ENCODE measurements at regions not wholly inside any gene's neighbourhood (a gene's known extent, or its start where the extent isn't known, plus 50 kb on each side); places are given as distances from the start of the nearest gene placed in this dataset.

GRCh38 chrX:20369468-20369867 lies 102.8 kb upstream of the RPS6KA3 start:
- Mint-ChIP-seq H3K27ac (no peak overlapping the region), H3K4me3 (no peak overlapping the region), H3K27me3 (ENCODE audit: low read depth) (peaks cover 3% of the 10 kb centered on the region), H3K36me3 (ENCODE audit: low read depth) (no peaks in the 10 kb centered on the region), H3K4me1 (ENCODE audit: low read depth) (peaks cover 3% of the 10 kb centered on the region), H3K9me3 (no peaks in the 10 kb centered on the region)

GRCh38 chrX:20364238-20364637 lies 97.5 kb upstream of the RPS6KA3 start:
- H3K27me3 Mint-ChIP-seq (ENCODE audit: low read depth), result no peaks in the 10 kb centered on the region
- H3K4me1 Mint-ChIP-seq (ENCODE audit: low read depth), result no peaks in the 10 kb centered on the region
- no peak overlapping the region for H3K27ac Mint-ChIP-seq
- no peaks in the 10 kb centered on the region for H3K36me3 Mint-ChIP-seq (ENCODE audit: low read depth)
- no peaks in the 10 kb centered on the region for H3K9me3 Mint-ChIP-seq
- no peak overlapping the region for H3K4me3 Mint-ChIP-seq

- Mint-ChIP-seq H3K4me3 (no peak overlapping the region), H3K9me3 (no peaks in the 10 kb centered on the region), H3K36me3 (ENCODE audit: low read depth) (no peaks in the 10 kb centered on the region), H3K27me3 (ENCODE audit: low read depth) (no peaks in the 10 kb centered on the region), H3K4me1 (ENCODE audit: low read depth) (no peaks in the 10 kb centered on the region), H3K27ac (no peak overlapping the region)
Measured at GRCh38 chrX:20363275-20363674, 96.6 kb upstream of the RPS6KA3 start.

- Mint-ChIP-seq H3K4me1 (ENCODE audit: low read depth) (no peaks in the 10 kb centered on the region), H3K36me3 (ENCODE audit: low read depth) (no peaks in the 10 kb centered on the region)
Measured at GRCh38 chrX:20362268-20363267, 95.9 kb upstream of the RPS6KA3 start.

GRCh38 chrX:20361890-20362262 lies 95.2 kb upstream of the RPS6KA3 start:
- no peaks in the 10 kb centered on the region for H3K4me1 Mint-ChIP-seq (ENCODE audit: low read depth)
- no peaks in the 10 kb centered on the region for H3K9me3 Mint-ChIP-seq
- H3K27me3 Mint-ChIP-seq (ENCODE audit: low read depth), result no peaks in the 10 kb centered on the region
- H3K27ac Mint-ChIP-seq, result no peak overlapping the region
- no peaks in the 10 kb centered on the region for H3K36me3 Mint-ChIP-seq (ENCODE audit: low read depth)
- H3K4me3 Mint-ChIP-seq, result no peak overlapping the region

More at GRCh38 chrX:20362268-20363267, 95.9 kb upstream of the RPS6KA3 start:
- H3K4me3 Mint-ChIP-seq, result no peak overlapping the region
- no peaks in the 10 kb centered on the region for H3K9me3 Mint-ChIP-seq
- no peaks in the 10 kb centered on the region for H3K27me3 Mint-ChIP-seq (ENCODE audit: low read depth)
- no peak overlapping the region for H3K27ac Mint-ChIP-seq

- H3K4me3 Mint-ChIP-seq, result no peak overlapping the region
- no peaks in the 10 kb centered on the region for H3K27me3 Mint-ChIP-seq (ENCODE audit: low read depth)
- no peak overlapping the region for H3K27ac Mint-ChIP-seq
- no peaks in the 10 kb centered on the region for H3K36me3 Mint-ChIP-seq (ENCODE audit: low read depth)
- H3K9me3 Mint-ChIP-seq, result no peaks in the 10 kb centered on the region
- no peaks in the 10 kb centered on the region for H3K4me1 Mint-ChIP-seq (ENCODE audit: low read depth)
Measured at GRCh38 chrX:20361081-20361889, 94.6 kb upstream of the RPS6KA3 start.

- Mint-ChIP-seq H3K27me3 (ENCODE audit: low read depth) (no peaks in the 10 kb centered on the region), H3K27ac (no peak overlapping the region), H3K9me3 (no peaks in the 10 kb centered on the region), H3K4me3 (no peak overlapping the region), H3K4me1 (ENCODE audit: low read depth) (peaks cover 2% of the 10 kb centered on the region), H3K36me3 (ENCODE audit: low read depth) (no peaks in the 10 kb centered on the region)
Measured at GRCh38 chrX:20355187-20355586, 88.5 kb upstream of the RPS6KA3 start.

- H3K4me3 Mint-ChIP-seq, result no peak overlapping the region
- H3K36me3 Mint-ChIP-seq (ENCODE audit: low read depth), result no peaks in the 10 kb centered on the region
- no peaks in the 10 kb centered on the region for H3K9me3 Mint-ChIP-seq
- peaks cover 2% of the 10 kb centered on the region for H3K4me1 Mint-ChIP-seq (ENCODE audit: low read depth)
- no peak overlapping the region for H3K27ac Mint-ChIP-seq
- H3K27me3 Mint-ChIP-seq (ENCODE audit: low read depth), result no peaks in the 10 kb centered on the region
Measured at GRCh38 chrX:20354505-20354904, 87.8 kb upstream of the RPS6KA3 start.

GRCh38 chrX:20352935-20353336 lies 86.2 kb upstream of the RPS6KA3 start:
- no peak overlapping the region for H3K4me3 Mint-ChIP-seq
- peaks cover 4% of the 10 kb centered on the region for H3K27me3 Mint-ChIP-seq (ENCODE audit: low read depth)
- H3K27ac Mint-ChIP-seq, result no peak overlapping the region
- peaks cover 2% of the 10 kb centered on the region for H3K4me1 Mint-ChIP-seq (ENCODE audit: low read depth)
- H3K9me3 Mint-ChIP-seq, result no peaks in the 10 kb centered on the region
- H3K36me3 Mint-ChIP-seq (ENCODE audit: low read depth), result no peaks in the 10 kb centered on the region

- Mint-ChIP-seq H3K9me3 (no peaks in the 10 kb centered on the region), H3K4me1 (ENCODE audit: low read depth) (peaks cover 2% of the 10 kb centered on the region), H3K4me3 (no peak overlapping the region), H3K27me3 (ENCODE audit: low read depth) (peaks cover 4% of the 10 kb centered on the region), H3K36me3 (ENCODE audit: low read depth) (no peaks in the 10 kb centered on the region), H3K27ac (no peak overlapping the region)
Measured at GRCh38 chrX:20352504-20352903, 85.8 kb upstream of the RPS6KA3 start.

GRCh38 chrX:20350596-20350995 lies 83.9 kb upstream of the RPS6KA3 start:
- peaks cover 4% of the 10 kb centered on the region for H3K27me3 Mint-ChIP-seq (ENCODE audit: low read depth)
- no peak overlapping the region for H3K27ac Mint-ChIP-seq
- no peaks in the 10 kb centered on the region for H3K36me3 Mint-ChIP-seq (ENCODE audit: low read depth)
- peaks cover 2% of the 10 kb centered on the region for H3K4me1 Mint-ChIP-seq (ENCODE audit: low read depth)
- H3K4me3 Mint-ChIP-seq, result no peak overlapping the region
- peaks cover under 1% of the 10 kb centered on the region for H3K9me3 Mint-ChIP-seq

GRCh38 chrX:20348139-20348538 lies 81.4 kb upstream of the RPS6KA3 start:
- peaks cover 4% of the 10 kb centered on the region for H3K27me3 Mint-ChIP-seq (ENCODE audit: low read depth)
- H3K9me3 Mint-ChIP-seq, result peaks cover 13% of the 10 kb centered on the region
- no peak overlapping the region for H3K27ac Mint-ChIP-seq
- H3K4me3 Mint-ChIP-seq, result no peak overlapping the region
- no peaks in the 10 kb centered on the region for H3K4me1 Mint-ChIP-seq (ENCODE audit: low read depth)
- no peaks in the 10 kb centered on the region for H3K36me3 Mint-ChIP-seq (ENCODE audit: low read depth)

GRCh38 chrX:20347481-20347880 lies 80.8 kb upstream of the RPS6KA3 start:
- no peaks in the 10 kb centered on the region for H3K36me3 Mint-ChIP-seq (ENCODE audit: low read depth)
- H3K4me3 Mint-ChIP-seq, result no peak overlapping the region

GRCh38 chrX:20333672-20334071 lies 67.0 kb upstream of the RPS6KA3 start:
- Mint-ChIP-seq H3K9me3 (no peaks in the 10 kb centered on the region), H3K36me3 (ENCODE audit: low read depth) (no peaks in the 10 kb centered on the region), H3K27ac (no peak overlapping the region), H3K4me3 (no peak overlapping the region), H3K4me1 (ENCODE audit: low read depth) (no peaks in the 10 kb centered on the region), H3K27me3 (ENCODE audit: low read depth) (no peaks in the 10 kb centered on the region)

More at GRCh38 chrX:20347481-20347880, 80.8 kb upstream of the RPS6KA3 start:
- H3K27ac Mint-ChIP-seq, result no peak overlapping the region
- H3K27me3 Mint-ChIP-seq (ENCODE audit: low read depth), result peaks cover 4% of the 10 kb centered on the region
- no peaks in the 10 kb centered on the region for H3K4me1 Mint-ChIP-seq (ENCODE audit: low read depth)
- H3K9me3 Mint-ChIP-seq, result peaks cover 17% of the 10 kb centered on the region

GRCh38 chrX:20330545-20330944 lies 63.8 kb upstream of the RPS6KA3 start:
- H3K27me3 Mint-ChIP-seq (ENCODE audit: low read depth), result no peaks in the 10 kb centered on the region
- no peaks in the 10 kb centered on the region for H3K36me3 Mint-ChIP-seq (ENCODE audit: low read depth)
- no peak overlapping the region for H3K4me3 Mint-ChIP-seq
- no peaks in the 10 kb centered on the region for H3K4me1 Mint-ChIP-seq (ENCODE audit: low read depth)
- H3K9me3 Mint-ChIP-seq, result no peaks in the 10 kb centered on the region
- H3K27ac Mint-ChIP-seq, result no peak overlapping the region
